H1 (cell line): ENCODE measurements at regions not wholly inside any gene's neighbourhood (a gene's known extent, or its start where the extent isn't known, plus 50 kb on each side); places are given as distances from the start of the nearest gene placed in this dataset.

Experiments used
- CTCF ChIA-PET: fragments of 300-600 bp; sonication (Branson Sonifier 250); formaldehyde crosslinking; loops from one replicate; lab custom pipeline; 2021; ENCODE audit not compliant: partially characterized antibody; lab: Charles Lee
- POLR2A ChIA-PET: fragments of 300-600 bp; sonication (Branson Sonifier 250); formaldehyde crosslinking; loops from one replicate; lab custom pipeline; 2021; ENCODE audit warnings: inconsistent platforms; ENCODE audit not compliant: partially characterized antibody; lab: Charles Lee
- DNase-seq, 2 experiments: peaks; one replicate each; pipeline versions ENCODE4 v3.0.0 to v3.0.0-alpha.2; 2010 to 2022; ENCODE audit warnings: low spot score in 2 of 2, low read depth in 1 of 2, mixed read lengths in 1 of 2
- FAIRE-seq: peaks from 2 replicates; lab custom pipeline; 2011; peaks lifted over from hg19 to GRCh38; lab: Jason Lieb, UNC
- H2AFZ ChIP-seq: 2 replicates; pipeline ENCODE4 v1.8.1; 2012; ENCODE audit warnings: low read length, inconsistent platforms
- H2AK5ac ChIP-seq: 2 replicates; pipeline ENCODE4 v1.6.1; 2013; ENCODE audit warnings: low read depth, low read length
- H2BK120ac ChIP-seq: replicated peaks from 2 replicates; pipeline ENCODE3; 2013; ENCODE audit warnings: low read depth, low read length, inconsistent platforms
- H2BK12ac ChIP-seq: 2 replicates; pipeline ENCODE4 v1.6.1; 2013; ENCODE audit warnings: low read depth, low read length
- H2BK15ac ChIP-seq: 2 replicates; pipeline ENCODE4 v1.6.1; 2013; ENCODE audit warnings: low read length
- H2BK20ac ChIP-seq: 2 replicates; pipeline ENCODE4 v1.6.1; 2013; ENCODE audit warnings: low read length
- H2BK5ac ChIP-seq: 2 replicates; pipeline ENCODE4 v1.6.1; 2013; ENCODE audit warnings: low read depth, low read length
- H3K14ac ChIP-seq: 2 replicates; pipeline ENCODE4 v1.6.1; 2013; ENCODE audit warnings: inconsistent platforms; ENCODE audit not compliant: insufficient read length
- H3K18ac ChIP-seq: 2 replicates; pipeline ENCODE4 v1.6.1; 2013; ENCODE audit warnings: low read length; ENCODE audit errors: extremely low read depth
- H3K23ac ChIP-seq: 2 replicates; pipeline ENCODE4 v1.6.1; 2013; ENCODE audit warnings: inconsistent platforms; ENCODE audit not compliant: insufficient read length
- H3K23me2 ChIP-seq: 2 replicates; pipeline ENCODE4 v1.6.1; 2013; ENCODE audit warnings: low read depth, low read length
- H3K27ac ChIP-seq: 2 replicates; pipeline ENCODE4 v1.6.1; 2011; ENCODE audit warnings: low read depth, low read length, inconsistent platforms
- H3K27me3 ChIP-seq, 4 experiments: replicated peaks in 1 of 4; 1 replicate in 1 of 4; 2 replicates in 3 of 4; pipeline versions ENCODE4 v1.6.1 to v1.8.1; 2011 to 2013; ENCODE audit warnings: low read length in 3 of 4, mild to moderate bottlenecking in 3 of 4, inconsistent platforms in 2 of 4, mixed read lengths in 2 of 4, moderate library complexity in 1 of 4; ENCODE audit not compliant: control insufficient read depth in 3 of 4, insufficient read depth in 3 of 4; ENCODE audit errors: extremely low read depth in 1 of 4
- H3K36me3 ChIP-seq, 4 experiments: 2 replicates each; pipeline versions ENCODE4 v1.6.1 to v1.8.1; 2011 to 2013; ENCODE audit warnings: mild to moderate bottlenecking in 4 of 4, low read length in 3 of 4, moderate library complexity in 2 of 4, control low read depth in 1 of 4, inconsistent platforms in 1 of 4; ENCODE audit not compliant: insufficient read depth in 4 of 4, control insufficient read depth in 2 of 4
- H3K4ac ChIP-seq: replicated peaks from 2 replicates; pipeline ENCODE3; 2013; ENCODE audit warnings: low read length, low read depth, mixed read lengths, inconsistent platforms; ENCODE audit not compliant: insufficient read length
- H3K4me1 ChIP-seq, 4 experiments: replicated peaks in 1 of 4; 1 replicate in 1 of 4; 2 replicates in 3 of 4; pipeline versions ENCODE4 v1.6.1 to v1.8.1; 2011 to 2013; ENCODE audit warnings: low read length in 3 of 4, inconsistent platforms in 2 of 4, mixed read lengths in 1 of 4; ENCODE audit not compliant: insufficient read depth in 4 of 4, control insufficient read depth in 3 of 4
- H3K4me2 ChIP-seq, 2 experiments: 2 replicates each; pipeline versions ENCODE4 v1.6.1 to v1.8.1; 2011 to 2013; ENCODE audit warnings: low read depth in 2 of 2, low read length in 2 of 2, control low read depth in 1 of 2, inconsistent platforms in 1 of 2, mild to moderate bottlenecking in 1 of 2; ENCODE audit not compliant: insufficient read depth in 1 of 2
- H3K4me3 ChIP-seq, 4 experiments: fragments of 200-600, 300-600 bp in 1 of 4; sonication (generic), shearing (Covaris generic), sonication (Bioruptor Twin) in 1 of 4; 2 replicates each; pipeline versions ENCODE4 v1.5.1 to v1.8.1; 2011 to 2016; ENCODE audit warnings: low read length in 4 of 4, low read depth in 3 of 4, control low read depth in 2 of 4, inconsistent platforms in 2 of 4, mild to moderate bottlenecking in 2 of 4, mixed read lengths in 1 of 4, moderate library complexity in 1 of 4; ENCODE audit not compliant: insufficient read depth in 2 of 4; ENCODE audit errors: extremely low read depth in 1 of 4
- H3K56ac ChIP-seq: replicated peaks from 2 replicates; pipeline ENCODE3; 2013; ENCODE audit warnings: low read depth, mild to moderate bottlenecking, mixed read lengths, low read length, inconsistent platforms; ENCODE audit not compliant: insufficient read length
- H3K79me1 ChIP-seq: 2 replicates; pipeline ENCODE4 v1.6.1; 2013; ENCODE audit warnings: low read depth, low read length, control low read depth
- H3K79me2 ChIP-seq, 2 experiments: 2 replicates each; pipeline versions ENCODE4 v1.6.1 to v1.8.1; 2012 to 2013; ENCODE audit warnings: low read length in 2 of 2, mild to moderate bottlenecking in 2 of 2, inconsistent platforms in 1 of 2; ENCODE audit not compliant: insufficient read depth in 2 of 2, control insufficient read depth in 1 of 2
- H3K9ac ChIP-seq, 4 experiments: replicated peaks in 1 of 4; 1 replicate in 1 of 4; 2 replicates in 3 of 4; pipeline versions ENCODE4 v1.6.1 to v1.8.1; 2011 to 2013; ENCODE audit warnings: low read depth in 3 of 4, low read length in 3 of 4, control low read depth in 2 of 4, mild to moderate bottlenecking in 2 of 4, moderate library complexity in 2 of 4, inconsistent platforms in 1 of 4; ENCODE audit errors: extremely low read depth in 1 of 4
- H3K9me3 ChIP-seq, 2 experiments: 2 replicates each; pipeline versions ENCODE4 v1.6.1 to v1.8.1; 2012 to 2013; ENCODE audit warnings: mild to moderate bottlenecking in 2 of 2, moderate library complexity in 2 of 2, control low read depth in 1 of 2, inconsistent platforms in 1 of 2, low read depth in 1 of 2, low read length in 1 of 2, mixed read lengths in 1 of 2; ENCODE audit not compliant: insufficient read depth in 2 of 2
- H4K20me1 ChIP-seq, 2 experiments: replicated peaks in 1 of 2; 2 replicates each; pipeline versions ENCODE3 to v1.8.1; 2011 to 2013; ENCODE audit warnings: inconsistent platforms in 2 of 2, low read length in 2 of 2, mild to moderate bottlenecking in 1 of 2; ENCODE audit not compliant: insufficient read depth in 2 of 2, control insufficient read depth in 1 of 2
- H4K5ac ChIP-seq: 2 replicates; pipeline ENCODE4 v1.6.1; 2013; ENCODE audit warnings: low read length, low read depth, mixed read lengths, inconsistent platforms; ENCODE audit not compliant: insufficient read length
- H4K8ac ChIP-seq: 2 replicates; pipeline ENCODE4 v1.8.0; 2013; ENCODE audit warnings: mild to moderate bottlenecking, moderate library complexity, low read length, inconsistent platforms; ENCODE audit not compliant: insufficient read depth; ENCODE audit errors: extremely low read depth
- H4K91ac ChIP-seq: replicated peaks from 2 replicates; pipeline ENCODE3; 2013; ENCODE audit warnings: low read length, mixed read lengths, inconsistent platforms; ENCODE audit not compliant: insufficient read length
- JUND ChIP-seq: IDR thresholded peaks from 2 replicates; pipeline ENCODE4 v1.6.1; 2011; ENCODE audit warnings: mild to moderate bottlenecking, improper control_type of control experiment, low read length
- POLR2AphosphoS5 ChIP-seq: IDR thresholded peaks from 2 replicates; pipeline ENCODE4 v1.6.1; 2011; ENCODE audit warnings: low read depth, low read length
- WGBS, 2 experiments: shearing (Covaris generic) in 1 of 2; methylation state at CpG; one replicate each; pipeline versions ENCODE4 v1.1.6 to v1.1.7; 2013 to 2015; ENCODE audit warnings: low lambda C conversion rate in 2 of 2, mixed read lengths in 2 of 2, inconsistent platforms in 1 of 2, low coverage in 1 of 2, missing lambda C conversion rate in 1 of 2; ENCODE audit not compliant: insufficient replicate concordance in 2 of 2, insufficient coverage in 1 of 2, insufficient read length in 1 of 2; ENCODE audit errors: extremely low coverage in 1 of 2, missing lambda C conversion rate in 1 of 2; 5-methylcytosine and 5-hydroxymethylcytosine counted together

GRCh38 chr2:145749556-145749955, 1229.6 kb upstream of the ZEB2 start:
- H2BK120ac ChIP-seq: no peak overlapping the region
- H3K9ac ChIP-seq: no peak overlapping the region
- H3K79me1 ChIP-seq: no peaks in the 10 kb centered on the region
- H4K91ac ChIP-seq: no peak overlapping the region
- WGBS, 2 experiments: 100% methylated on average over 1 of the region's 1 CpG; no CpG with 5 or more reads in 1 of the 2 experiments
- DNase-seq (no peak), FAIRE-seq (no peak)
- no peak overlapping the region for H3K4me2 ChIP-seq
- H3K79me2 ChIP-seq: no peaks in the 10 kb centered on the region
- no peak overlapping the region for H3K56ac ChIP-seq
- POLR2A ChIA-PET: no interaction called here
- no peaks in the 10 kb centered on the region for H4K20me1 ChIP-seq
- H2BK20ac ChIP-seq: no peak overlapping the region
- H3K9me3 ChIP-seq: no peaks in the 10 kb centered on the region
- H2BK5ac ChIP-seq: no peak overlapping the region
- no peak overlapping the region for H4K5ac ChIP-seq
- no peak overlapping the region for H3K23ac ChIP-seq
- H2AFZ ChIP-seq: no peak overlapping the region
- H4K8ac ChIP-seq: no peak overlapping the region
- CTCF ChIA-PET: interaction anchor here (0.7 to 1.1 kb wide), 4 partner anchors 8 to 952 kb away, joined by 3 read pairs; no protein-coding TSS in a partner anchor
- H3K14ac ChIP-seq: no peak overlapping the region
- H3K4me1 ChIP-seq: peaks cover 2 to 9% (median 3%) of the 10 kb centered on the region in 4 experiments; a peak in 3 of 7 replicates
- no peak overlapping the region for H3K4me3 ChIP-seq
- H3K27me3 ChIP-seq: no peaks in the 10 kb centered on the region
- H2AK5ac ChIP-seq: no peak overlapping the region
- H3K36me3 ChIP-seq: no peaks in the 10 kb centered on the region
- H2BK12ac ChIP-seq: no peak overlapping the region
- H3K4ac ChIP-seq: no peak overlapping the region
- no peak overlapping the region for H2BK15ac ChIP-seq
- H3K18ac ChIP-seq: no peak overlapping the region
- no peak overlapping the region for H3K27ac ChIP-seq
- H3K23me2 ChIP-seq: no peaks in the 10 kb centered on the region
- no peak for TF ChIP-seq JUND
- TF ChIP-seq POLR2AphosphoS5: no peak
